SU-DHL-6 (cell line): ENCODE measurements at regions not wholly inside any gene's neighbourhood (a gene's known extent, or its start where the extent isn't known, plus 50 kb on each side); places are given as distances from the start of the nearest gene placed in this dataset.

ENCODE experiments used
- H2AFZ ChIP-seq: fragments of 200-600 bp; sonication (generic); 2 replicates; pipeline ENCODE4 v1.6.1; 2014; ENCODE audit warnings: low read depth, mild to moderate bottlenecking, moderate library complexity, mixed read lengths, antibody characterized with exemption, low read length; ENCODE audit not compliant: severe bottlenecking
- H3F3A ChIP-seq: fragments of 200-600 bp; shearing (Covaris generic); 2 replicates; pipeline ENCODE4 v1.6.0; 2016; ENCODE audit warnings: antibody characterized with exemption, mild to moderate bottlenecking; ENCODE audit not compliant: insufficient read depth
- H3K27ac ChIP-seq: fragments of 200-600 bp; sonication (generic); 2 replicates; pipeline ENCODE4 v1.5.1; 2016; ENCODE audit warnings: low read depth, mild to moderate bottlenecking, low read length, moderate library complexity, mixed read lengths
- H3K27me3 ChIP-seq: fragments of 200-600 bp; sonication (generic), shearing (Covaris generic); 2 replicates; pipeline ENCODE4 v1.6.0; 2014; ENCODE audit warnings: mild to moderate bottlenecking, low read length
- H3K36me3 ChIP-seq: fragments of 200-600 bp; sonication (generic); 2 replicates; pipeline ENCODE4 v1.6.1; 2014; ENCODE audit warnings: mild to moderate bottlenecking, low read length, mixed read lengths
- H3K4me2 ChIP-seq: fragments of 300-600, 200-600 bp; shearing (Covaris generic), sonication (generic); 2 replicates; pipeline ENCODE4 v1.6.0; 2014; ENCODE audit warnings: low read length, low read depth, mild to moderate bottlenecking; ENCODE audit not compliant: poor library complexity, severe bottlenecking
- H3K4me3 ChIP-seq: fragments of 200-600 bp; sonication (generic); 2 replicates; pipeline ENCODE4 v1.5.1; 2014; ENCODE audit warnings: antibody characterized with exemption, low read length, mild to moderate bottlenecking, mixed read lengths; ENCODE audit not compliant: insufficient read depth, poor library complexity, severe bottlenecking
- H3K79me2 ChIP-seq: fragments of 200-600 bp; sonication (generic); 2 replicates; pipeline ENCODE4 v1.6.1; 2014; ENCODE audit warnings: mild to moderate bottlenecking, low read length, moderate library complexity; ENCODE audit not compliant: insufficient read depth
- H3K9ac ChIP-seq: fragments of 200-600 bp; sonication (generic); 2 replicates; pipeline ENCODE4 v1.7.0; 2014; ENCODE audit warnings: mild to moderate bottlenecking, low read length
- H3K9me2 ChIP-seq: fragments of 200-600 bp; sonication (generic); replicated peaks from 2 replicates; pipeline ENCODE4 v1.6.1; 2014; ENCODE audit warnings: low read length; ENCODE audit not compliant: insufficient read depth
- H3K9me3 ChIP-seq: fragments of 200-600 bp; sonication (generic); 2 replicates; pipeline ENCODE4 v1.6.1; 2014; ENCODE audit warnings: low read length, mixed read lengths; ENCODE audit not compliant: insufficient read depth
- H4K20me1 ChIP-seq: fragments of 200-600 bp; sonication (generic); 2 replicates; pipeline ENCODE4 v1.6.1; 2014; ENCODE audit warnings: low read depth, mild to moderate bottlenecking, antibody characterized with exemption, low read length, moderate library complexity, mixed read lengths
- EZH2phosphoT487 ChIP-seq: fragments of 200-600 bp; sonication (generic), shearing (Covaris generic); conservative IDR thresholded peaks from 2 replicates; pipeline ENCODE4 v1.6.1; 2018; ENCODE audit warnings: mild to moderate bottlenecking, antibody characterized with exemption, low read length, moderate library complexity, mixed read lengths
- TF ChIP-seq, protein P1 (sequence below): fragments of 200-600 bp; sonication (generic); IDR thresholded peaks from one replicate; pipeline ENCODE4 v1.5.1; 2017; ENCODE audit warnings: antibody characterized with exemption, mild to moderate bottlenecking, low read length, moderate library complexity; ENCODE audit not compliant: insufficient read depth, poor library complexity, severe bottlenecking

DNA sequence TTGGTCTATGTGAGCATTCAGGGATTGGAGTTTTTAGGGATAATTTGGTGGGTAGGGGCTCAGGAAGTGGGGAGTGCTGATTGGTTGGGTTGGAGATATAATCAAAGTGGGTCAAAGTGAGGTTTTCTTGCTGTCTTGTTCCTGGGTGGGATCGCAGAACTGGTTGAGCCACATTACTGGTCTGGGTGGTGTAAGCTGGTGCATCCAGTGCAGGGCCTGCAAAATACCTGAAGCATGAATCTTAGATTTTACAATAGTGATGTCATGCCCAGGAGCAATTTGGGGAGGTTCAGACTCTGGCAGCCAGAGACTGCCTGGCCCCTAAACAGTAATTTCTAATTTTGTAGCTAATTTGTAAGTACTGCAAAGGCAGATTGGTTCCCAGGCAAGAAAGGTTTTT, 665.6 kb upstream of the PRKX start:
- TF ChIP-seq, protein P1, sequence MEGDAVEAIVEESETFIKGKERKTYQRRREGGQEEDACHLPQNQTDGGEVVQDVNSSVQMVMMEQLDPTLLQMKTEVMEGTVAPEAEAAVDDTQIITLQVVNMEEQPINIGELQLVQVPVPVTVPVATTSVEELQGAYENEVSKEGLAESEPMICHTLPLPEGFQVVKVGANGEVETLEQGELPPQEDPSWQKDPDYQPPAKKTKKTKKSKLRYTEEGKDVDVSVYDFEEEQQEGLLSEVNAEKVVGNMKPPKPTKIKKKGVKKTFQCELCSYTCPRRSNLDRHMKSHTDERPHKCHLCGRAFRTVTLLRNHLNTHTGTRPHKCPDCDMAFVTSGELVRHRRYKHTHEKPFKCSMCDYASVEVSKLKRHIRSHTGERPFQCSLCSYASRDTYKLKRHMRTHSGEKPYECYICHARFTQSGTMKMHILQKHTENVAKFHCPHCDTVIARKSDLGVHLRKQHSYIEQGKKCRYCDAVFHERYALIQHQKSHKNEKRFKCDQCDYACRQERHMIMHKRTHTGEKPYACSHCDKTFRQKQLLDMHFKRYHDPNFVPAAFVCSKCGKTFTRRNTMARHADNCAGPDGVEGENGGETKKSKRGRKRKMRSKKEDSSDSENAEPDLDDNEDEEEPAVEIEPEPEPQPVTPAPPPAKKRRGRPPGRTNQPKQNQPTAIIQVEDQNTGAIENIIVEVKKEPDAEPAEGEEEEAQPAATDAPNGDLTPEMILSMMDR, result no peak
- TF ChIP-seq EZH2phosphoT487, result no peak
- H3K27me3 ChIP-seq, result no peaks in the 10 kb centered on the region
- no peak overlapping the region for H3K4me2 ChIP-seq
- no peaks in the 10 kb centered on the region for H3K79me2 ChIP-seq
- no peak overlapping the region for H3K4me3 ChIP-seq
- no peak overlapping the region for H2AFZ ChIP-seq
- H3K9ac ChIP-seq, result no peak overlapping the region
- H3K9me2 ChIP-seq, result no peaks in the 10 kb centered on the region
- H3K9me3 ChIP-seq, result no peaks in the 10 kb centered on the region
- no peak overlapping the region for H3K27ac ChIP-seq
- H3F3A ChIP-seq, result no peaks in the 10 kb centered on the region
- no peaks in the 10 kb centered on the region for H4K20me1 ChIP-seq
- no peaks in the 10 kb centered on the region for H3K36me3 ChIP-seq

DNA sequence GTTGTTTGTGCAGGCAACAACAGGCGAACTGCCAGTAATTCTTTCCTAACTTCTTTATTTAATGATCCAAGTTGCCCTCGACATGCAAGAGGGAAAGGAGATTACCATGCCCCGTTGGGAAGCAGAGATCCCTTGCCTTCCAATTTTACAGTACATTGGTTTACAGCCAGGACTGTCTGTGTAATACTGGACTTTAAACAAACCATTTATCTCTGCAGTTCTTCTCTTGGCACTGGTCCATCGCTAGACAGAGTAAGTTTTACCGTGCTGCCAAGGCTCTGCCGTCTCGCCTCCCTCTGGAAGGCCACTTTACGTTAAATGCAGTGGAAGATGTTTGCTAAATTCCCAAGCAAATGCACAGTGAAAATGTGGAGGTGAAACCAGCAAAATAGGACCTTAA, 660.3 kb upstream of the PRKX start:
- Histone ChIP-seq H3K4me3 (no peak overlapping the region), H3K36me3 (no peaks in the 10 kb centered on the region), H3K9me2 (no peaks in the 10 kb centered on the region), H3K4me2 (no peak overlapping the region), H3K9ac (no peak overlapping the region), H3K27me3 (no peaks in the 10 kb centered on the region), H3F3A (no peaks in the 10 kb centered on the region), H3K79me2 (no peaks in the 10 kb centered on the region), H2AFZ (no peak overlapping the region), H3K27ac (no peak overlapping the region), H4K20me1 (no peaks in the 10 kb centered on the region), H3K9me3 (no peaks in the 10 kb centered on the region)
- TF ChIP-seq EZH2phosphoT487, result no peak
- TF ChIP-seq, protein P1, result no peak

DNA sequence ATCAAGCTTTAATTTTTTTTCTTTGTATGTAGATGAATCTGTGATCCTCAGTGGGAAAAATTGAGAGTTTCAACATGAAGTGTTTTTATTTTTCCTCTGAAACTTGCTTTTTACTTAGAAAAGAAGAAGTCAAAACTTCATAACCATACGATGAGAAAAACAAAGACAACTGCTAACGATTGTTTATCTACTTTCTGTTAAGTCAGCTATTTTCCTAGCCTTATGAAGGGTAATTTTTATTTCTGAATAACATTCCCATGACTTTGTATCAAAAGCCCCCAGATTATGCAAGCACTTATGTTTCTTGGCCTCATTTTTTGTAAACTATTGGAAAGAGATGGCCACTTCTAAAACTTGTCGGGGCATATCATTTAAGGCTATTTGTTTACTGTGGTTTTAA, 645.1 kb upstream of the PRKX start:
- H3K9me3 ChIP-seq, result no peaks in the 10 kb centered on the region
- H3K4me2 ChIP-seq, result no peak overlapping the region
- TF ChIP-seq, protein P1, result no peak
- TF ChIP-seq EZH2phosphoT487, result no peak
- no peaks in the 10 kb centered on the region for H3K9me2 ChIP-seq
- no peaks in the 10 kb centered on the region for H3K27me3 ChIP-seq
- H4K20me1 ChIP-seq, result no peaks in the 10 kb centered on the region
- no peak overlapping the region for H3K27ac ChIP-seq
- no peaks in the 10 kb centered on the region for H3K79me2 ChIP-seq
- H3K4me3 ChIP-seq, result no peak overlapping the region
- H3K36me3 ChIP-seq, result no peaks in the 10 kb centered on the region
- H3K9ac ChIP-seq, result no peak overlapping the region
- no peak overlapping the region for H2AFZ ChIP-seq
- no peaks in the 10 kb centered on the region for H3F3A ChIP-seq

DNA sequence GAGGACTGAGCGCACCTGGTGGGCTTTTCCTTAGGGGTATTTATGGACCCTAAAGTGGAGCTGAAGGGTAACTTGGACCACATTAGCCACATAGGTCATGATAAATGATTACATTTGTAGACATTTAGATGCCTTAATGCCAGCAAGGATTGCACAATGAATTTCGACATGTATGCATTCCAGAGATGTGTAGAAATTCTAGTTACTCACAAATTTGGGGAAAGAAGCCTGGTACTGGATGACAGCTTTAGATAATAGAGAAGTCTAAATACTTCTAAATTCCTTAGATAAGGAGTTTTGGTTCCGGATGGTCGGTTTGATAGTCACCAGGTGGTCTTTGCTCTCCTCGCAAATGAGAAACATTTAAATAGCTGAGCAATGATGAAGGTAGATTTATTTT, 609.5 kb upstream of the PRKX start:
- Histone ChIP-seq H3K27me3 (no peaks in the 10 kb centered on the region), H3K9ac (no peak overlapping the region), H2AFZ (no peak overlapping the region), H3K36me3 (no peaks in the 10 kb centered on the region), H3K4me3 (no peak overlapping the region), H4K20me1 (no peaks in the 10 kb centered on the region), H3K9me2 (no peaks in the 10 kb centered on the region), H3F3A (no peaks in the 10 kb centered on the region), H3K79me2 (no peaks in the 10 kb centered on the region), H3K9me3 (no peaks in the 10 kb centered on the region), H3K4me2 (no peak overlapping the region), H3K27ac (no peak overlapping the region)
- TF ChIP-seq EZH2phosphoT487, result no peak
- TF ChIP-seq, protein P1, result no peak
